NCI-H1417 treated with DMSO at 0.1 percent for 48 hours (cell line): ENCODE measurements at regions not wholly inside any gene's neighbourhood (a gene's known extent, or its start where the extent isn't known, plus 50 kb on each side); places are given as distances from the start of the nearest gene placed in this dataset.

Source experiments
- DNase-seq: peaks from one replicate; lab custom pipeline; 2025; lab: John Stamatoyannopoulos, UW

DNA sequence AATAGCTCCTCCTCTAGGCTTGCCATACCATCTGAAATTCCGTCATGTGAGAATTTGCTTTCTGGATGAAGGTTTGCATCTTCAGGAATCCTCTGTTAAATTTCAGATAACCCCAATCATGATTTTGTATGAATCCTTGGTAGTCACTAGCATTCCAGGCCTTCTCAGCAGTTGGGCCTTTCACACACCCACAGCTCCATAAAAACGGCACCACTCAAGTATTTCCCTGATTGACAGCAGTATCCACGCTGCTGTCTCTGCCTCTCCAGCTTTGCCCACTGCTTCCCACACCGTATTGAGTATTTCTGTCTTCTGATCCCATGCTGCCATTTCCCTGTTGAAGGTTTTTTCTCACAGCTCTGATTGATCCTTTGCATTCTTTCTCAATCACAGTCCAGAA, 208.7 kb upstream of the NCAM1 start:
- DNase-seq = no peak

DNA sequence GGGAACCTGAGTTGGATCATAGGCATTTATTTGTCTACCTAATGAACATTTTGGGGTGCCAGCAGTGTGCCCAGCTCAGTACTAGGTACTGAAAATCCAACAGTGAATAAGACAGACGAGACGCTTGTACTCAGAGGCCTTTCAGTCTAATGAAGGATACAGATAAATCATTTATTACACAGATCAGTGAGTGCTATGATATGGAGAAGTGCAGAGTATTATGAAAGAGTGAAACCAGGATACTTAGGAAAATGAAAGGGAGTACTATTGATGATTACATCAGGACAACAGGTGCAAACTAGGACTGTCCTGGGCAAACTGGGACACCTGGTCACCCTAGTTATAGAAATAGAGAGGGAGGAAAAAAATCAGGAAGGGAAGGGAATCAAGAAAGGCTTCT, 207.5 kb upstream of the NCAM1 start:
- DNase-seq = no peak

DNA sequence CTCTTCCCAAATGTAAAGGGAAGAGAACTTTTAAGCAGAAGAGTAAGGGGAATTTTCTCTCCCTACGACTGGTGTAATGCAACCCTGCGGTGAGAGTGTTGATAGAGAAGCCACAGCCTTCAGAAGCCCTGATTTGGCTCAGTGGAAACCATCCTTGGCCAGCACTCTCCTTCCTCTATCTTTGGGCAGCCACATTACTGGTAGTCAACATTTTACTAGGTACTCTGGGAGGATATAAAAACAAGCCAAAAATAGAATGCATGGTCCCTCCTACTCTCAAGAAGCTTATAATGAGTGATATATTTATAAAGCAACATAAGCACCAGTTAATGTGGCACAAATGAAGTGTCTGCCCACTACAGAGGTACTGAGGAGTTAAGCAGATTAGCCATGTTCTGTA, 201.8 kb upstream of the NCAM1 start:
- DNase-seq = no peak

DNA sequence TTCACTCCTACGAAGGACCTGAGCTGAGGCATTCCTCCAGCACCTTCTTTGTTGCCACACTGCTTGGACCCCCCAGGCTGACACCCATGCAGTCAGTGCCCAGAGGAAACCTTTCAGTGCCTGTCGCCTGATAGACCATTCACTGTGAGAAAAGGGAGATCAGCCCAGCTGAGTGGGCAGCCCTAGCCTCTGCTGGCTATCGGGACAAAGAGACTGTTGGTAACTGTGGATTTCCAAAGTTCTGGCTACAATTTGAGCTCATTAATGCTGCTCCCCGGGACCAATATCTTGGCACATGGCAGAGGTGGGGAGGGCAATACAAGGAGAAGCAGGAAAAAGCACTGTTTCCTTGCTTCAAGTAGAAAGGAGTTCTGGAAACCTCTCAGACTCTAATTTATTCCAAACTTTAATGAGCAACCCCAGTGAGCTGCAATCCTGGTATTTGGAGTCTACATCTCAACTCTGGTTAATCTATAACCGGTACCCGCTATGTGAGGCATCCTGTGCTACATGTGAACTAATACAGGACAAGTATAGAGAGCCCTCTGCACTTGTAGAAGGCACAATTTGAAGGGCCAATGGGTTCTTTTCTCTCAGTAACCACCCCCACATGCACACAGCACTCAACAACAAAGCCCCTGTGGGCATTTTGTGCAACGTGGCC, 200.7 kb upstream of the NCAM1 start:
- DNase-seq = no peak

DNA sequence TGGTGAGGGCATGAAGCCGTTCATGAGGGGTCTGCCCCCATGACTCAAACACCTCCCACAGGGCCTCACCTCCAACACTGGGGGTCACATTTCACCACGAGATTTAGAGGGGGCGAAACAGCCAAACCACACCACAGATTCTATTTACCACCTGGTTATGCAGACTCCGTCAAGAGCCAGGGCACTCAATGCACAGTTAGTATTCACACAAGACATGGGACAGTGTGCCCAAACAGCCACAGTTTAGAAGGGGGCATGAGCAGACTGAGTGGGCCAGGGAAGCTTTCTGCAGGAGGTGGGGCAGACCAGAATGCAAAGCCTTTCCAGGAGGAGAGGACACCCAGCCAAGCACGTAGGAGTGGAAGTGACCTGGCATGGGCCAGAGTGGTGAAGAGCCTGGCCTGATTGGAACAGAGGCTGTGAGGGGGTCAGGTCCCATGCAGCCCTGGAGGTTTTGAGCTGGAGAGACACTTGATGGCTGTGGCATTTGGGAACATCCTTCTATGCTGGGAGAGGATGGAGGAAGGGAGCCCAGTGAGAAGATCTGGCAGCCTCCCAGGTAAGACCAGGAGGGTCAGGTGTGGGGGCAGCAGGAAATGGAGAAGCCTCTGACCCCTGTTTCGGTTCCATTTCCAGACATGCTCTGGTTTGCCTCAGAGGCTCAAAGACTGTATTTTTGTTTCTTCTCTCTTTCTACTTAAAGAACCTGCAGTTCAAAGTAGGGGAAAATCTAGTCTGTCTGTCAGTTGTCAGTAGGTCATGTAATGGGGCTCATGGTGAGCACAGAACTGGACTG, 199.1 kb upstream of the NCAM1 start:
- no peak for DNase-seq

DNA sequence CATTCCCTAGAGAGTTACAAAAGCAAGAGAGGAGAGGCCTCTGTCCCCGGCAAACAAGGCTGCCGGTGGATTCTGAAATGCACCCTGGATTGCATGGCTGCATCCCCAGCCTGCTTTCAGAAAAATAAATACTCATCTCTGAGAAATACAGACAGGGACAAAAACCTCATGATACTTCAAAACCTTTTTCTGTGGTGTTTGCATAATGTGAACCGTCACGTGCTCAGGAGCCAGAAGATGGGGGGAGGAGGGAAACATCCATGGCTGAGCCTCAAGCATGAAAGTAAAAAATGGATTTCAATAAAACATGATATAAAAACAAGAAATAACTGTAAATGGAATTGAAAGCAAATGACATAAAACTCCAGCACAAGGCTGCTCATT, 198.5 kb upstream of the NCAM1 start:
- DNase-seq = no peak

DNA sequence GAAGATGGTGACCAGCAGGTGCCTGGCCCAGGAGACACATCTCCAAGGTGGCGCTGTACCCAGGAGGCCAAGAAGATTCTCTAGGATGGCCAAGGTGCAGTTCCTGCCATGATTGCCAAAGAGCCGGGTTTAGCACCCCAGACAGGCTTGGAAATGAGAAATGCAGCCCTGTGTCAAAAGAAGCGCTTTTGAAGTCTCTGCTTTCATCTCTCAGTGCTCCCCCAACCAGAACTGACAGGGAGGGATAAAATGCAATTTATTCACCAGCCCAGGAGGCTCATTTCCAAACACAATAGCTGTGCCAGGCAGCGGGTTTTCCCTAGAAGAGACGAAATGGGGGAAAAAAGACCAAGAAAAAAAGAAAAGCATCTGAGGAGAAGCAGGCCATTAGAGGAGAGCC, 195.9 kb upstream of the NCAM1 start:
- no peak for DNase-seq

DNA sequence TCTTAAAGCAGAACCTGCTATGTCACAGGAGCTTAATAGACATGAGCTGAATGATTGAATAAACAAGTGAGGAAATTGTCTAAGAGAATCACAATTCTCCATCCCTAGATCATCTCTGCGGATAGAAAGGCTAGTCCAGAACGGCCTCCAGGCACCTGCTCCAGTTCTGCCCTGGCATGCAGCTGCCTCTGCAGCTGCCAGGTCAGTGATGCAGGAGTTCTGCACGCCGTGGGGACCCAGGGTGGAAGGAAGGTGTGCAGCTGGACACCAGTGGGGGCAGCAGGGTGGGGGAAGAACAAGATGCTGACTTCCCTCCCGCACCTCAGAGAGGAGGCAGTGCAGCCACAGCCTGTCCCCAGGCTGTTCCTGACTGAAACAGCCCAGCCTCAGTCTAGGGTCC, 192.1 kb upstream of the NCAM1 start:
- no peak for DNase-seq

DNA sequence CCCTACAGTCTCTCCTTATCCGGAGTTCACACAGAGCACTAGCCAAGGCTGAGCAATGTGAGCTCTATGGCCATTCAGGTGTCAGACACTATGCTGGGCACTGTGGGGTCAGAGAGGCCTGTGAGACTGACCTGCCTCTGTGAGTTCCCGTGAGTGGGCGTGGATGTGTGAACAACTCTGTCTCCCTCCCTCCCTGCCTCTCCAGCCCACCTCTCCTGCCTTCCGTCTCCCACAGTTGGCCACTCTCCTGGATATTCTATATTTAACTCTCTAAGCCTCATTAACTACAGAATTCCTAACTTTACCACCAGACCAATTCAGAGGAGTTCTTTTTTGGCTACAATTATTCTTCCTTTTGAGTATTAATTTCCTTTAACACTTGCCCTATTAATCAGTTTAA, 191.6 kb upstream of the NCAM1 start:
- no peak for DNase-seq

DNA sequence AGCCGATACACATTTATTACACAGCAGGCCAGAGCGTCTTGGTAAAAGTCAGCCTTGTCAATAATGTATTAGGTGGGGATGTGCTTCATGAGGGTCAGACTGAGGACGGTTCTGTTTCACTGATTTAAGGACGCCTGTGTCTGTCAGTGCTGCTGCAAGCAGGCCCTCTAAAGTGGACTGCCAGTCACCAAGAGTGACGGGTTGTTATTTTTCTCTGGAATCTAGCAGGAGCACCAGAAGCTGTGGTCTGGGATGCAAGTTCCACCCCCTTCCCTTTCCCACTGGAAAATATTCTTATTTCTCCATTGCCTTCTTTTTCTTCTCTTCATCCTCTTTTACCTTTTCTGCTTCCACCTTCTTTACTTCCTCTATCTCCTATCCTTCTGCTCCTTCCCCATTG, 191.2 kb upstream of the NCAM1 start:
- no peak for DNase-seq

DNA sequence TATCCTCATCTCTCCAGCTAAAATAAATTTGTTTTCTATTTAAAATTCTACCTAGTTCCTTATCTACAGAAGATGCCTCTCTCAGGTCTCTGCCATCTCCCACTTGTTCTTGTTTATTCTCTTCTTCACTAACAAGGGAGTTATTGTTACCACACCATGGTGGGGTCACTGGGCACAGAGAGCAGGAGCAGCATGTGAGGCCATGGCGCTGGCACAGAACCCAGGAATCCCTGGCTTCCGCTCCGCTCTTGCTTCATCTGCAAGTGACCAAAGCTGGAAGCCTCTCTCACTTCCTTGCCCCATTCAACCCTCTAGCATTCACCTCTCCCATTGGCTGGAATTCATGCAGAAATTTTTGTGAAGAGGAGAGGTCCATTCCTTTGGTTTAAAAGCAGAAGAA, 190.7 kb upstream of the NCAM1 start:
- no peak for DNase-seq

DNA sequence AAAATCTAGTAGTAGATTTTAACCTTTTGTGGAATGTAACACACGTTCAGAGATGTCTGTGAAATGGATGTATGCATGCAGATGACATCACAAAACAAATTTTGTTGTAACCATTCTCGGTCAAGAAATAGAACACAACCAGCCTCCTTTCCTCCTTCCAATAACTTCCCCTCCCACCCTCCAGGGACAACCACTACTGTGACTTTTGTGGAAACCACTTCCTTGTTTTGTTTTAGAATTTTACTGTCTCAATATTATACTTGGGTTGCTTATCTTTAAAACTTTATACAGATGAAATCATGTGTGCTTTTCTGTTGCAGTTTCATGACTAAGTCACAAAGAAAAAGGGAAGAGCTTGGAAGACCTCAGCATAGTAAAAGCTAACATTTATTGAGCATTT, 189.4 kb upstream of the NCAM1 start:
- DNase-seq = no peak

DNA sequence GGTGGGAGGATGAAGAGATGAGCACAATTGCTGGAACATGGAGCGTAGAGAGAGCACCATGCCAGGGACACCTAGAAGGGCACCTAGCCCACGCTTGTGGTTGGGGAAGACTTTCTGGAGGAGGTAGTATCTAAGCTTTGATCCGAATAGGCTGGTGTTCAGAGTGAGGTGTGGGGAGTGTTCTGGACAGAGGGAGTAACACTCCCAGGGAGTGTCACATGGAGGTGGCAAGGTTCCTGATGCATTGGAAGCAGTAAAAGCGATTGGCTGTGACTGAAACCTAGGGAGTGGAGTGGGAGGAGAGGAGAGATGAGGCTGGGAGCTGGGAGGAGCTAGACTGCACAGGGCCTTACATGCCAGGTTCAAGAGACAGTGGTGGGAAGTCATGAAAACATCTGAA, 188.0 kb upstream of the NCAM1 start:
- DNase-seq = no peak

DNA sequence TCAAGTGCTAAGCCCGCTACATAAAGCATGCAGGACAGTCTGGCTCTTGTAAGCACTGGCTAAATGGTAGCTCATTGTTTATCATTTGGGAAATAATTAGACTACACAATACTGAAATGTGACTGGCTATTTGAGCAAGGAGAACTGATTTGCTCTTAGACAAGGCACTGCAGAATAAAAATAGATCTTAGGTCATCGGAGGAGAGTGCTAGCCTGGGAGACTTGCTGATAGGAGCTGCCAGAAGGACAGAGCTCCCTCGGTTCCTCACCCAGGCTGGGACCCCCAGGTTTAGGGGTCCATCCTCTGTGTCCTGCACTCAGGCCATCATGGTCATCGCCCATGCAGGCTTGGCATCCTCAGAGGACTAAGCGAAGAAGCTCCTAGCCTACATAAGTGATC, 184.4 kb upstream of the NCAM1 start:
- DNase-seq = no peak

DNA sequence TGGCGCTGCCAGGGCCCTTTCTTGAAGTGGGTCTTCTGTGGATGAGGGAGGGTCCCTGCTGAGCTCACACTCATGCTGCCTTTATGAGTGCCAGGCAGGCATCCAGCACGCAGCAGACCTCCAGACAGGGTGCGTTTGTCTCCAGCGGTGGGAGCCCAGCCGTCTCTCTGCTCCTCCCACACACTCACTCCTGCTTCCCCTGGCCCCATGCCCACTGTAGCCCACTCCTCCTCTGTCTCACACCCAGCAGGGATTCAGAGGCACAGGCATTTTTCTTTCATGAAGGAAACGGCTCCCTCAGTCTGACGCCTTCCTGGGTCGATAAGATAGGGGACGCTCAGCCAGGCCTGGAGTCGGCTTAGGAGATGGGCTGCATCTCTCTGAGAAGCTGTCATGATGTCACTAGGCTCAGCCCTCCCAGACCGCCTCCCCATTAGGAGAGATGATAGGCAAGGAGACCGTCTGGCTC, 183.9 kb upstream of the NCAM1 start:
- DNase-seq = no peak

DNA sequence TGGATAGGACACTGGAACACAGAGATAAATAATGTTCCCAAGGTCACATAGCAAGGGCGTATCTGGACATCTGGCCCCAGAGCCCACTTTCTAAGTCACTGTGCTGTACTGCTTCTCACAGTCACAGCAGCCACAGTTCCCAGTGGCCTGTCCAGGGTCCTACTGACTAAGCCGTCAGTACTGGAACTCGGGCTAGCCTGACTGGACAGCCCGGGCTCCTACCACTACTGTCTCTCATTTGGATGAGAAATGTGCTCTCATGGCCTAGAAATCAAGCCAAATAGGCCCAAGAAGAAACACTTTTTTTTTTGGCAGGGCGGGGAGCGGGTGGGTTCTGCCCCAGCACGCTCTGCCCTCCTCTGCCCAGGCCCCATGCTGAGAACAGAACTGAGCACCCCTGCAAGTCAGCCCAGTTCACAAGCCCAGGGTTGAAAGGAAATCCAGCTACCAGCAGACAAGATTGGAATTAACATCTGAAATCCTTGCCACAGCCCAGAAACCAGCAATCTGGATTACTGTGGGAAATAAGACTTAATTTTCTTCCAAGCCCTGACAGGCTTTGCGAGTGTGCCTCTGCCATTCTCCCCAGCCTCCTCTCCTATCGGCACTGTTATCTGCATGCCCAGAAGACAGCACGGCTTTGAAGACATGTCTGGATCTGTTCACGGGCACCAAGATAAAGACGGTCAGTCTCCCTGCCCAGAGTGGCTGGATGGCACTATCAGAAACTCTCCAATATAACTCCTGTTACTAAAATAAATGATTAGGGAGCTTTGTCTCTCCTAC, 182.9 kb upstream of the NCAM1 start:
- DNase-seq = no peak

DNA sequence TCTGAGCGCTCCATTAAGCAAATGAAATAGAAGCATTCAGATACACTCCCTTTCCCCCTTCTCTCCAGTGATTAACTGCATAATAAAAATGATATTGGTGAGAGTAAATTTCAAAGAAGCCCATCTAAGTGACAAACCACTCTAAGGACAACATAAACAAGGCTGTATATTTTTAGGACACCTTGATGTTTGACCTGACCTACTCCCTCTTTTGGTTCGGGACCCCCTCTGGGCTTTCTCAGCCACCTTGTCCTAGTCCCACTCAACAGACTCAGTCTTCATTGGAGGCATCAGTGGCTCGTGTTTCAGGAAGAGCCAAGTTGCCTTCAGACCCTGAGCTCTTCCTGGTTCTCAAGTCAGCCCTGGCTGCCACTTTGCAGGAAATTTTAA, 182.3 kb upstream of the NCAM1 start:
- DNase-seq = no peak

DNA sequence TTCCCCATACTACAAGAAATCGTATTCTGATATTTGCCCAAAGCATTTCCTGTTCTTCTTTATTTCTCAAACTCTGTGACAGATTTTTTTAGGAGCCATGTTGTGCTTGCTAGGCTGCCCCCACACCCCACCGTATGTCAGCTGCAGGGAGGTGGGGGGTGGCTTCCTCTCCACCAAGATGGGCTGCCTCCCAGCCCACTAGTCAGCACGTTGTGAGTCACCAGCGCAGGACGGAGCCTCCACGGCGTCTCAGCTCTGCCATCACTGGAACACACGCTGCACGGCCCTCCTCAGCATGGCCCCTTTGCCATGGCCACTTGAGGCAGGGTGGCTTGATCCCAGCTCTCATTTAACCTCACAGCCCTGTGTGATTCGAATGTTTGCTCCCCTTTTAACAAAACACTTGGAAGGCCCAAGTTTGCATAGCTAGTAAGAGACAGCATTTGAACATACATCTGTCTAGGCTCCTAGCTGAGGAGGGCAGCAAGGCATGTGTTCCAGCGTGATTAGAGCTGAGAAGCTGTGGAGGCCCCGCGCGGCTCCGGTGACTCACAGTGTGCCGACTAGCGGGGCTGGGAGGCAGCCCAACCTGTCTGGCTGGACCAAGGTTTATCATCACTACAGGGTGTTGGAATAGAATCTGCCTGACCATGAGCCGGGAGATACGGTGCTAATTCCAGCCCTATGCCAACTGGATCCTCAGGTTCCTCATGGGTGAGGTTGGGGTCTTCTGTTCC, 180.7 kb upstream of the NCAM1 start:
- no peak for DNase-seq

DNA sequence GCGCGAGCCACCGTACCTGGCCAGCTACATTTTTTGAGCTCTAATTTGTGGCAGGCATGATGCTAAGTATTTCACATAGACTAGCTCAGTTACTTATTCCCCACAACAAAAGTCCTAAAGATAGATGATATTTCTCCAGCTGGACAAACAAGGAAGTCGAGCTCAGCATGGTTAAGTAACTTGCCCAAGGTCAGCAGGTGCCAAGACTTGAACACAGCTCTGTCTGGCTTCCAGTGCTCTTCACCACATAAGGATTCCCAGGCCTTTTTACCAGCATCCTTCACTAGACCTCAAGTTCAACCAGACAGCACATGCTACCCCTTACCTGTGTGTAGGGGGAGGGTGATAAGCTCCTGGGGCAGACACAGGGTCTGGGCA, 177.3 kb upstream of the NCAM1 start:
- DNase-seq = no peak

DNA sequence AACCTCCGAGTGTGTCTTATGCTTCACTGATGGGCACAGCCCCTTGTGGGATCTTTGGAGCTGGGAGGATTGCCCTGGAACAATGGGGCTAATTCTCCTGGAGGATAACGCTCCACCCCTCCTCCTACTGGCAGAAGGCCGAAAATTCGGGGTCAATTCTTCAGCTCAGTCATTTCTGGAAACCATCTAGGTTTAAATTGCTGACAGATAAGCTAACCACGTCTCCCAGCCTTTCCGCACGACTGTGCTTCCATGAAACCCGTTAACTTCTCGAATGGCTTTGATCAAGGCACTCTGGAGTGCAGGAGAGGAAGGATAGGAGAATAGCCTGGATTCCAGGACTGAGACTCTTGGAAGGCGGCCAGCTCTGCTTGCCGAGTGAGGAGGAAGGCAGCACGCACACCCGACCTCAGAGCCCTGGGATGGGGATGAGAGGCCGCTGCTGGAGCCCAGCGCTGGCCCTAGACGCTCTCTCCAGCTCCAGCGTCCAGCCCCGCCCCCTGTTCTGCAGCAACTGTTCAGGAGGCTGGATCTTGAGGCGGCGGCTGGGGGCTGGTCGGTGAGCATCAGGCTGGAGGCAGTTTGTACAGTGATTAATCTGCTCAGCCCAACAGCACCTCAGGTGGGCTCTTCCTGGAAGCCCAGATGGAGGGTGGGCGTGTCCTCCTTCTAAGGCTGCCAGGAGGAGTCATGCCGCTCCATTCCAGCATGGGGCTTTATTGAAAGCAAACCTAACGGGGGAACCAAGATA, 176.7 kb upstream of the NCAM1 start:
- DNase-seq = no peak

DNA sequence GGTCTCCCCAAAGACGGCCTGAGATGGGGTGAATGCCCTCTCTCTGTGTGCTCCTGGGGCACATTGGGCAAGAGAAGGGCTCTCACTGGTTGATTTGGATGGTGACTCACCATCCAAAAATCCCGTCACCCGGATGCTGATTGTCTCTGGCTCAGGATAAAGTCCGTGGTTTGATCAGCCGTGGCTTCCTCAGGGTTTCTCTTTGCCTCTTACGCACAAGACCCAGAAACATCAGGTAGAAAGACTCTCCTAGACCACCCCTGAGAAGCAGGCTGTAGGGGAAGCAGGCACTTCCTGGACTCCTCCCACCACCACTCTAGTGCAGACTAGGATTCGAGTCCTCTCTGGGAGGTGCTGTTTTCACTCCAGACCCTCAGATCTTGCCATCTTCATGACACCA, 176.1 kb upstream of the NCAM1 start:
- no peak for DNase-seq

DNA sequence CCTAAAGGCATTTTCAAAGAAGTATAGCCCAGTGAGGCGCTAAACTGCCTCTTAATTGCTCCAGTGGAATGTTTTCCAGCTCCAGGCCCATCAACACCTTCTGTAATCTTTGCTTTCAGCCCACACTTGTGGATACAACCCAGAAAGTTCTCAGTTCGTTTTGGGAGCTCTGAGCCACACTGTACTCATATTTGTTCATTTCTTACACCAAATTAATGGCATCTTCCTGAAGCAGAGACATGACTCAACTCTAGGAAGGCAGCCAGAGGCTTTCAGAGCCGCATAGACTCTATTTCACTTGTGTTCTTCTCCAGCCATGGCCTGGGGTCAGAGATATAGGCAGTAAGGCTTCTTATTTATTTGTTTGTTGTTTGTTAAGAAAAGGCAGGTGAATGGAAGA, 175.5 kb upstream of the NCAM1 start:
- DNase-seq = no peak
